Neural cell (in vitro differentiated cells): ENCODE measurements at regions not wholly inside any gene's neighbourhood (a gene's known extent, or its start where the extent isn't known, plus 50 kb on each side); places are given as distances from the start of the nearest gene placed in this dataset.

Source experiments
- EZH2 ChIP-seq: fragments of 200-600, 300-800 bp; shearing (Covaris generic), sonication (generic); IDR thresholded peaks from 2 replicates; pipeline ENCODE4 v1.6.1; 2014; ENCODE audit warnings: antibody characterized with exemption, low read length, borderline replicate concordance, mild to moderate bottlenecking; ENCODE audit not compliant: insufficient read depth, poor library complexity, severe bottlenecking
- POLR2AphosphoS5 ChIP-seq: IDR thresholded peaks from 2 replicates; pipeline ENCODE4 v1.6.1; 2012
- TF ChIP-seq, protein P1 (sequence below): fragments of 450-650 bp; IDR thresholded peaks from 2 replicates; pipeline ENCODE4 v1.5.1; 2014; ENCODE audit warnings: antibody characterized with exemption, mild to moderate bottlenecking, moderate library complexity; ENCODE audit not compliant: poor library complexity, severe bottlenecking

DNA sequence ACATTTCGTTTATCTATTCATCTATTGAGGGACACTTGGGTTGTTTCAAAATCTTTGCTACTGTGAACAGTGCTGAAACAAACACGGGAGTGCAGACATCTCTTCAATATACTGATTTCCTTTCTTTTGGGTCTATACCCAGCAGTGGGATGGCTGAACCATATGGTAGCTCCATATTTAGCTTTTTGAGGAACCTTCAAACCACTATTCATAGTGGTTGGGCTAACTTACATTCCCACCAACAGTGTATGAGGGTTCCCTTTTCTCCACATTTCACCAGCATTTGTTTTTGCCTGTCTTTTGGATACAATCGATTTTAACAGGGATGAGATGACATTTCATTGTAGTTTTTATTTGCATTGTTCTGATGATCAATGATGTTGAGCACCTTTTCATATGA, 798.2 kb downstream of the UQCRFS1 start:
- TF ChIP-seq, protein P1, sequence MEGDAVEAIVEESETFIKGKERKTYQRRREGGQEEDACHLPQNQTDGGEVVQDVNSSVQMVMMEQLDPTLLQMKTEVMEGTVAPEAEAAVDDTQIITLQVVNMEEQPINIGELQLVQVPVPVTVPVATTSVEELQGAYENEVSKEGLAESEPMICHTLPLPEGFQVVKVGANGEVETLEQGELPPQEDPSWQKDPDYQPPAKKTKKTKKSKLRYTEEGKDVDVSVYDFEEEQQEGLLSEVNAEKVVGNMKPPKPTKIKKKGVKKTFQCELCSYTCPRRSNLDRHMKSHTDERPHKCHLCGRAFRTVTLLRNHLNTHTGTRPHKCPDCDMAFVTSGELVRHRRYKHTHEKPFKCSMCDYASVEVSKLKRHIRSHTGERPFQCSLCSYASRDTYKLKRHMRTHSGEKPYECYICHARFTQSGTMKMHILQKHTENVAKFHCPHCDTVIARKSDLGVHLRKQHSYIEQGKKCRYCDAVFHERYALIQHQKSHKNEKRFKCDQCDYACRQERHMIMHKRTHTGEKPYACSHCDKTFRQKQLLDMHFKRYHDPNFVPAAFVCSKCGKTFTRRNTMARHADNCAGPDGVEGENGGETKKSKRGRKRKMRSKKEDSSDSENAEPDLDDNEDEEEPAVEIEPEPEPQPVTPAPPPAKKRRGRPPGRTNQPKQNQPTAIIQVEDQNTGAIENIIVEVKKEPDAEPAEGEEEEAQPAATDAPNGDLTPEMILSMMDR, result no peak
- no peak for TF ChIP-seq EZH2
- TF ChIP-seq POLR2AphosphoS5, result no peak
